GM10266 (cell line): ENCODE measurements at regions not wholly inside any gene's neighbourhood (a gene's known extent, or its start where the extent isn't known, plus 50 kb on each side); places are given as distances from the start of the nearest gene placed in this dataset.

Experiments used
- DNase-seq: peaks from one replicate; pipeline ENCODE4 v3.0.0; 2012; ENCODE audit errors: extremely low spot score
- CTCF ChIP-seq: IDR thresholded peaks from 2 replicates; pipeline ENCODE4 v1.5.1; 2012; ENCODE audit warnings: mild to moderate bottlenecking, low read depth; ENCODE audit not compliant: control insufficient read depth, insufficient read depth; ENCODE audit errors: missing control alignments

- no peak for DNase-seq
- TF ChIP-seq CTCF = no peak
Measured at GRCh38 chrX:115491766-115492165, 69.2 kb upstream of the PLS3 start.

- DNase-seq = no peak
- no peak for TF ChIP-seq CTCF
Measured at GRCh38 chrX:115493015-115493414, 68.0 kb upstream of the PLS3 start.

GRCh38 chrX:115494161-115494560, 66.8 kb upstream of the PLS3 start:
- TF ChIP-seq CTCF = no peak
- DNase-seq = no peak

- TF ChIP-seq CTCF = no peak
- peak; percentile 3 for DNase-seq
Measured at GRCh38 chrX:115499112-115499805, 61.7 kb upstream of the PLS3 start.

- DNase-seq = no peak
- no peak for TF ChIP-seq CTCF
Measured at GRCh38 chrX:115503099-115503498, 57.9 kb upstream of the PLS3 start.

GRCh38 chrX:115504167-115504566, 56.8 kb upstream of the PLS3 start:
- no peak for TF ChIP-seq CTCF
- no peak for DNase-seq
